ENCODE measurements at regions not wholly inside any gene's neighbourhood (a gene's known extent, or its start where the extent isn't known, plus 50 kb on each side); places are given as distances from the start of the nearest gene placed in this dataset.

DNA sequence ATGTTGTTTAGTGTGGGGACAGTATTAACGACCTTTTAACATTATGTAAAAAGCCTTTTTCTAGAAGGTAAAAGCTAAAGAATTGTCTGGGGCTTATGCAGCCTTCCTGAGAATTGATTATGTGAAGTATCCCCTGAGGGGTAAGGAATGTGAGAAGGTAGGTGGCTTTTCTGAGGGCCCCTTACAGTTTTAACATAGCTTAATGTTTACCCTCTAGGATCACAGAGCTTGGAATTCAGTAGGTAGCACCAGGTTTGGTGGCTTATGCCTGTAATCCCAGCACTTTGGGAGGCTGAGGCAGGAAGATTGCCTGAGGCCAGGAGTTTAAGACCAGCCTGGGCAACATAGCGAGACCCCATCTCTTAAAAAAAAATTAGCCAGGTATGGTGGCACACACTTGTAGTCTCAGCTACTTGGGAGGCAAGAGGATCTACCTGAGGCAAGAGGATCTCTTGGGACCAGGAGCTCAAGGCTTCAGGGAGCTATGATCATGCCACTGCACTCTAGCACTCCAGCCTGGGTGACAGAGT lies 101.3 kb downstream of the OLFM4 start:
- 70 to 85% (median 76%) methylated on average over 2 of the region's 2 CpGs for WGBS, 3 donors
- no peaks in the 10 kb centered on the region for H3K36me3 ChIP-seq
- H3K4me3 ChIP-seq = no peak overlapping the region
- no peaks in the 10 kb centered on the region for H3K27me3 ChIP-seq
- no peak for DNase-seq
- H3K9me3 ChIP-seq = no peaks in the 10 kb centered on the region
- intact Hi-C loops (cut with DNase I) = loop anchor here in 1 of 4 donors (5.0 kb wide), 1 partner anchor 452 kb away; no protein-coding TSS in a partner anchor
- TF ChIP-seq, protein P1, sequence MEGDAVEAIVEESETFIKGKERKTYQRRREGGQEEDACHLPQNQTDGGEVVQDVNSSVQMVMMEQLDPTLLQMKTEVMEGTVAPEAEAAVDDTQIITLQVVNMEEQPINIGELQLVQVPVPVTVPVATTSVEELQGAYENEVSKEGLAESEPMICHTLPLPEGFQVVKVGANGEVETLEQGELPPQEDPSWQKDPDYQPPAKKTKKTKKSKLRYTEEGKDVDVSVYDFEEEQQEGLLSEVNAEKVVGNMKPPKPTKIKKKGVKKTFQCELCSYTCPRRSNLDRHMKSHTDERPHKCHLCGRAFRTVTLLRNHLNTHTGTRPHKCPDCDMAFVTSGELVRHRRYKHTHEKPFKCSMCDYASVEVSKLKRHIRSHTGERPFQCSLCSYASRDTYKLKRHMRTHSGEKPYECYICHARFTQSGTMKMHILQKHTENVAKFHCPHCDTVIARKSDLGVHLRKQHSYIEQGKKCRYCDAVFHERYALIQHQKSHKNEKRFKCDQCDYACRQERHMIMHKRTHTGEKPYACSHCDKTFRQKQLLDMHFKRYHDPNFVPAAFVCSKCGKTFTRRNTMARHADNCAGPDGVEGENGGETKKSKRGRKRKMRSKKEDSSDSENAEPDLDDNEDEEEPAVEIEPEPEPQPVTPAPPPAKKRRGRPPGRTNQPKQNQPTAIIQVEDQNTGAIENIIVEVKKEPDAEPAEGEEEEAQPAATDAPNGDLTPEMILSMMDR (IDR thresholded peaks at IDR 0.05) = no peak
- TF ChIP-seq EP300 (IDR thresholded peaks at IDR 0.05) (no peak), POLR2A (IDR thresholded peaks at IDR 0.05) (no peak)
- no peak overlapping the region for H3K27ac ChIP-seq
- no peaks in the 10 kb centered on the region for H3K4me1 ChIP-seq (ENCODE audit: insufficient read depth)

DNA sequence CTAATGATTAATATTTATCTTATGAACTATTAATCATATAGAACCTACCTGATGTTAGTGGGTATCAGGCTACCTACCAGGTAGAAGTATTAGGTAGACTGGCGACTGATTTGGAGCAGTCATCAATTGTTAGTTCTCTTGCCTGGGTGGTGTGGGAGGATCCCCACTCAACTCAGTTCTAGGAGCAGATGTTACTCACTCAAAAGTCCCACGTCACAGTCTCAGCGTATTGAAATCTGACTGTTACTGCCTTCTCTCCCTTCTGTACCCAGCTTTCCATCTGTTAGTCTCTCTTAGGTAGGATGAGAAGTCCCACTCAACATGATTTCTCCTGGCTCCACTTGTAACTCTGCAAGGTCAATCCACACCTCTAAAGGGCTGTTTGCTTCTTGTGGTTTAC lies 102.7 kb downstream of the OLFM4 start:
- Histone ChIP-seq H3K4me3 (no peak overlapping the region), H3K27ac (no peak overlapping the region), H3K9me3 (no peaks in the 10 kb centered on the region), H3K27me3 (no peaks in the 10 kb centered on the region), H3K4me1 (ENCODE audit: insufficient read depth) (no peaks in the 10 kb centered on the region), H3K36me3 (no peaks in the 10 kb centered on the region)
- TF ChIP-seq EP300 (IDR thresholded peaks at IDR 0.05) (no peak), POLR2A (IDR thresholded peaks at IDR 0.05) (no peak)
- TF ChIP-seq, protein P1 (IDR thresholded peaks at IDR 0.05) = no peak
- DNase-seq = no peak
- 87 to 89% (median 88%) methylated on average over 3 of the region's 3 CpGs for WGBS, 3 donors
- intact Hi-C loops (cut with DNase I) = no loop called here

DNA sequence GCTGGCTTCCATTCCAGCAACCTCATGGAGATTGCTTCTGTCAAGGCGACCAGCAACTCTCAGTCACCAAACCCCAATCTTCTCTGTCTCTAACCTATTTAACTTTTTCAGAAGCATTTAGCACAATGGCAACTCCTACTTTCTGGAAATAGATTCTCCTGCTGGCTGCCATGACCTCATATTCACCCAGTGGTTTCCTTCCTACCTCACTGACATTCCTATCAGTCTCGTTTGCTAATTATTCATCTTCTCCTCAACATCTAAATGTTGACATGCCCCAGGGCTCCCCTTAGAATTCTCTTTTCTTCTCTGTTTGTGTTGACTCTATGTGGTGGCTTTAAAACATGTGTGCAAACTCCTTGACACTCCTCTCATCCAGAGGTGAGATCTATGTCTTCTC lies 106.7 kb downstream of the OLFM4 start:
- no peak for DNase-seq
- no peaks in the 10 kb centered on the region for H3K9me3 ChIP-seq
- H3K27ac ChIP-seq = no peak overlapping the region
- no peaks in the 10 kb centered on the region for H3K27me3 ChIP-seq
- H3K4me3 ChIP-seq = no peak overlapping the region
- 61 to 70% (median 70%) methylated on average over 2 of the region's 2 CpGs for WGBS, 3 donors
- no peaks in the 10 kb centered on the region for H3K4me1 ChIP-seq (ENCODE audit: insufficient read depth)
- intact Hi-C loops (cut with DNase I) = no loop called here
- H3K36me3 ChIP-seq = no peaks in the 10 kb centered on the region
- no peak for TF ChIP-seq POLR2A (IDR thresholded peaks at IDR 0.05)
- no peak for TF ChIP-seq EP300 (IDR thresholded peaks at IDR 0.05)
- TF ChIP-seq, protein P1 (IDR thresholded peaks at IDR 0.05) = no peak

DNA sequence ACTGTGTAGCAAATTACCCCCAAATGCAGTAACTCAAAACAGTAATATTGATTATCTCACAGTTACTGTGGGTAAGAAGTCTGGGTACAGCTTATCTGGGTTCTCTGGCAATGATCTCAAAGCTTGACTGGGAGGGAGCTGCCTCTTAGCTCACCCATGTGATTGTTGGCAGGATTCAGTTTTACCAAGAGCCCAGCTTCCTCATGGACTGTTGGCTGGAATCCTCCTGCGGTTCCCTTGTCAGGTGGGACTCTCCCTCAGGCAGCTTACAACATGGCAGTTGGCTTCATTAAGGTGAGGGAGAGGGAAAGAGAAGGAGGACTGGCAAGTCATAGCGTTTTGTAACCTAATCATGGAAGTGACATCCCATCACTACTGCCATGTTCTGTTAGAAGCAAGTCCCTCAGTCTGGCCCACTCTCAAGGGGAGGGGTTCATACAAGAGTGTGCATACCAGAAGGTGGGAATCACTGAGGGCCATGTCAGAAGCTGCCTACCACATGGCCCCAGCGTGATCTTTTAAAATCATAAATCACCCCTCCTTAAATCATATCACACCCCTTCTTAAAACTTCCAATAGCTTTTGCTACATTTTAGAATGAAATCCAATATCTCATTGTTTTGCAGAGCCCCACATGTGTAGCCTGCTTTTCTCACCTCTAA lies 108.1 kb downstream of the OLFM4 start:
- intact Hi-C loops (cut with DNase I) = no loop called here
- DNase-seq = no peak
- no peaks in the 10 kb centered on the region for H3K9me3 ChIP-seq
- H3K27ac ChIP-seq = no peak overlapping the region
- H3K36me3 ChIP-seq = no peaks in the 10 kb centered on the region
- 66 to 79% (median 76%) methylated on average over 3 of the region's 3 CpGs for WGBS, 3 donors
- H3K4me1 ChIP-seq (ENCODE audit: insufficient read depth) = no peaks in the 10 kb centered on the region
- no peak overlapping the region for H3K4me3 ChIP-seq
- H3K27me3 ChIP-seq = no peaks in the 10 kb centered on the region
- TF ChIP-seq, protein P1 (IDR thresholded peaks at IDR 0.05) = no peak
- TF ChIP-seq EP300 (IDR thresholded peaks at IDR 0.05) (no peak), POLR2A (IDR thresholded peaks at IDR 0.05) (no peak)

Measured in ovary (tissue), 7 donors.